Suppressor macrophage treated with lipopolysaccharide for 1 hour (primary cell): ENCODE measurements at regions not wholly inside any gene's neighbourhood (a gene's known extent, or its start where the extent isn't known, plus 50 kb on each side); places are given as distances from the start of the nearest gene placed in this dataset.

Experiments
- DNase-seq, 3 donors: peaks; one replicate each; pipeline ENCODE4 v3.0.0-alpha.2; 2020 to 2022

- no peak for DNase-seq
Observed at GRCh38 chr4:58188316-58188715, 1078.1 kb upstream of the IGFBP7 start.

GRCh38 chr4:58175024-58175423 is 1064.8 kb upstream of the IGFBP7 start:
- DNase-seq = no peak

DNA sequence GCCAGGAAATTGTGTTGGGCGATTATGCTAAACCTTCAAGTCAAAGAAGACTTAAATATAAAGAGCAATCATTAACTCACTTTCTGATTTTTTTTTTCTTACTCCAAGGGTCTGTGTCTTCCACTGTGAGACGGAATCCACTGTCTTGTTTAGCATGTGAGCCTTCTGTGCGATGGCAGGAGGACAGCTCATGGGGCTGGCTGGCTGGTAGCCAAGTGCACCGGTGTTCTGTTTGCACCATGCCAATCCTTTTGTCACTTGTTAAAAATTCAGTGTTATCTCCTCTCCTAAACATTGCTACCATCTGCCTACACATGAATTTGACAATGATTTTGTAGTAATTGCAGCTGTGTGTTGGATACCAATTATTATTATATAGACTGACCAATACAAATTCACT is 1056.3 kb upstream of the IGFBP7 start:
- no peak for DNase-seq

- DNase-seq = no peak
Observed at GRCh38 chr4:58163156-58163555, 1053.0 kb upstream of the IGFBP7 start.

DNA sequence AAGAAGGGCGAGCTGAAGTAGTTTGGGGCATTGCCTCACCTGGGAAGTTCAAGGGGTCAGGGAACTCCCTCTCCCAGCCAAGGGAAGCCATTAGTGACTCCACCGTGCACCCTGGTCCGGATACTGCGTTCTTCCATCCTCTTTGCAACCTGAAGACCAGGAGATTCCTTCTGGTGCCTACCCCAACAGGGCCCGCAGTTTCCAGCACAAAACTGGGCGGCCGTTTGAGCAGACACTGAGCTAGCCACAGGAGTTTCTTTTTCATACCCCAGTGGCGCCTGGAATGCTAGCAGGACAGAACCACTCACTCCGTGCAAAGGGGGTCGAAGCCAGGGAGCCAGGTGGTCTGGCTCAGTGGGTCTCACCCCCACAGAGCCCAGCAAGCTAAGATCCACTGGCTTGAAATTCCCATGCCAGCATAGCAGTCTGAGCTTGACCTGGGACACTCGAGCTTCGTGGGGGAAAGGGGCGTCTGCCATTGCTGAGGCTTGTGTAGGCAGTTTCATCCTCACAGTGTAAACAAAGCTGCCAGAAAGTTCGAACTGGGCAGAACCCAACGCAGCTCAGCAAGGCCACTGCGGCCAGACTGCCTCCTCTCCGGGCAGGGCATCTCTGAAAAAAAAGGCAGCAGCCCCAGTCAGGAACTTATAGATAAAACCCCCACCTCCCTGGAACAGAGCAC is 1039.4 kb upstream of the IGFBP7 start:
- DNase-seq = no peak

- no peak for DNase-seq
Observed at GRCh38 chr4:58144721-58145120, 1034.5 kb upstream of the IGFBP7 start.

- no peak for DNase-seq
Observed at GRCh38 chr4:58138786-58139668, 1028.8 kb upstream of the IGFBP7 start.

GRCh38 chr4:58136604-58137003 is 1026.4 kb upstream of the IGFBP7 start:
- DNase-seq = no peak

- DNase-seq = no peak
Observed at GRCh38 chr4:58127680-58128079, 1017.5 kb upstream of the IGFBP7 start.

DNA sequence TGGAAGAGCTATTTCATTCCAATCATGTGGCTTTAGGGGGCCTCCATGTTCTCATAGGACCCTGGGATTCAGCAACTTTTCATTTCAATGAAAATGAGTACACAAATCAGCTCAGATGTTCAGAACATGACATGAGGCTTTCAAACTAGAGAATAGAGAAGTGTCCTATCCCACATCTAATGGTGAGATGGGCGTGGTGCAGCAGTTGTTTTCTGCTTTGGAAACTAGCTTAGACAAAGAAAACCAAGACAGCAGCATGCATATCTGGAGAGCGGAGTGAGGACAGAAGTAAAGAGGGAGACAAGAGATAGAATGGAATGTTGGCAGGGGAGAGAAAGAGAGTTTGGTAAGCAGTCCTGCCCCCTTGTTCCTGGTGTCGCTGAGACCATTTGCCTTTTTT is 1009.1 kb upstream of the IGFBP7 start:
- no peak for DNase-seq

- DNase-seq = no peak
Observed at GRCh38 chr4:58113126-58113525, 1002.9 kb upstream of the IGFBP7 start.

GRCh38 chr4:58111818-58112217 is 1001.6 kb upstream of the IGFBP7 start:
- DNase-seq = no peak

GRCh38 chr4:58093352-58093751 is 983.2 kb upstream of the IGFBP7 start:
- no peak for DNase-seq

DNA sequence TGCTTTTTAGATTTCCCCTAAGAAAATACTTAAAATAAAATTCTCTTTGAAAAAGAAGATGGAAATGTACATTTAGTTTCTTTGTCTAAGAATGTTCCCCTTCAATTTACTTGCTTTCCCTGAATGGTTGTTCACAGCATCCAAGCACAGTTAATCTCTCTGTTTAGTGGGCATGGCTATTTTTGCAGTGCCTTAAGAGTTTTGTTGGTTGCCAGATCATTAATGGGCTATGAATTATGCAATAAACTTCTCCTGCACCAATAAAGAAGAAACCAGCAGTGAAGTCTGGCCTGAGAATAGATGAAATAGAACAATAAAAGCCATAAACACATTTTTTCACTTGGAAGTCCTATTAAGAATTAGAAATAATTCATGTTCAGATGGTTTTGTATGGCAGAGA is 980.4 kb upstream of the IGFBP7 start:
- no peak for DNase-seq

DNA sequence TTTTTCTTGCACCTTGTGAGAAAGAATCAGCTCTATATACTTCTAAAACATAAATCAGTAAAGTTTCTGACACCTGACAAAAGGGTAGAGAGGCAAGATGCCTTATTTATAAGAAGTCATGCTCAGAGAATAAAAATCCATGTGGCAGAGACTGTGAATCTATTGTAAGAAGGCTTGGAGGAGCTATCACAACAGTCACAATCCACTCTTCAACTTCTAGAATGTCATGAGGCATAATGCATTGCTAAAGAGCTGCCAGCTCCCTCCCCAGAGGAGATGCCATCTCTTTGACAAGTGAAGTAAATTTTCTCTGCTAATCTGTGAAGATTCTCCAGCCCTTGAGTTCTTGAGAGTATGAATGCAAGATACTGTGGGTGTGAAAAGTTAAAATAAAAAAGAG is 971.2 kb upstream of the IGFBP7 start:
- no peak for DNase-seq

- no peak for DNase-seq
Observed at GRCh38 chr4:58075724-58076123, 965.5 kb upstream of the IGFBP7 start.

- DNase-seq = no peak
Observed at GRCh38 chr4:58074382-58074781, 964.2 kb upstream of the IGFBP7 start.

- no peak for DNase-seq
Observed at GRCh38 chr4:58070726-58071125, 960.5 kb upstream of the IGFBP7 start.

GRCh38 chr4:58064653-58065052 is 954.5 kb upstream of the IGFBP7 start:
- no peak for DNase-seq

DNA sequence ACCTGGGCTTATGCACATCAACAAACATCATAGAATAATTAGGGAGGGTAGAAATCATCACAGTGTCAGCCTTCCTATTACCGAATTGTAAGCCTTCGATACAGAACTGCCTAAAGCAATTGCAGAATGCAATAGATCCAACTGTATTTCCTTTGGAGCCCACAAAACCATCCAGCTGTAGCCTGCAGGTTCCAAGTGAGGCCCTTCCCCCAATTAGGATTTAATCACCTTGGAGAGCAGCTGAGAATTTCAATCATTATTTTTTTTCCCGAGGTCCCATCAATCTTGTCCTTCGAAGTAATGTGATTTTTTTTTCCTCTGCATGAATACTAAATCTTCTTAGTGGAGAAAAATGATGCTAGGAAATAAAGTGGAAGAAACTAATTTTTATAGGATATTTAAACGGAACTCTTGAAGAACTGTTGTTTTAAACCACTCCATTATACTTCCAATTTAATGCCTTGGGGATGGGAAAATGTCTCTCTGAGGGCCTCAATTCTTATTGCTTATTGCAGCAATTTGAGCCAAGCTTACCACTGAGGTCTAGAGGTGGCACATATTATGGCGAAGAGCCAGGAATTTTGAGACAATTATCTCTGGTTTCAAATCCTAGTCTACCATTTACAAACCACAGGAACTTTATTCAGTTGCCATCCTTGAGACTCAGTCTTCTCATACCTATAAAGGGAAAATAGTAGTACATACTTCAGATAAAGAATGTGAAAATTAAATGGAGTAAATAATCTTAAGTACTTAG is 953.4 kb upstream of the IGFBP7 start:
- DNase-seq = no peak

DNA sequence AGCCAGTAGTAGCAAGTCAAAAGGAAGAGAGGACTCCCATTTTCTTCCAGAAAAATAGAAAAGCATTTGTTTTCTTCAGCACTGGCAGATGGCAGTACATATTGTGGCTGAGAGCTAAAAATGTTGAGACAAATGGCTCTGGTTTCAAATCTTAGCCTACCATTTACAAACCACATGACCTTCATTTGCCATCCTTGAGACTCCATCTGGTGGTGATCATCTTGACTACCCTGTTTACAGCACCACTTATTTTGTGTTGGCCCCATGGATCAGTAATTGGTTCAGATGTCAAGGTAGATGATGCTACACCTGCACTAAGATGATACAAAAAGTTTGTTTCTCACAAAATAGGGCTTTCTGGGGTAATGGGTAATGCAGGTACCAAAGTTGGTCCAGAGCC is 951.8 kb upstream of the IGFBP7 start:
- DNase-seq = no peak

DNA sequence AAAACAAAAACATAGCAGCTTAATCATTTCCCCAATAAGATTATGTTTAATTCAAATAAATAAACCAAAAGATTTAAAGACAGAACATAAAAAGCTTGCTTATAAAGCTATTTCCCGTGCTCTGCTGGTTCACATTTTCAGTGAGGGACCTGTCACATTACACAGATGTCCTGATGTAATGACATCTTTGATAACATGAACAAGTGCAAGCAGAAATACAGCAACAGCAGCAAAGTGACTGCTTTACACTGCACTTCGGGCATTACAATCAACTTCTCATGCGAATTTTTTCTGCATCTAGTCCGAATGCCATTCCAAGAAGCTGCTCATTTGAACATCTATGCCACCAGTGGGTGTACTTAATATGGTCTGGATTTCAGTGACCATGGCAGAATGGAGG is 940.3 kb upstream of the IGFBP7 start:
- no peak for DNase-seq

- no peak for DNase-seq
Observed at GRCh38 chr4:58048491-58048890, 938.3 kb upstream of the IGFBP7 start.

- no peak for DNase-seq
Observed at GRCh38 chr4:58042176-58042575, 932.0 kb upstream of the IGFBP7 start.
